ENCODE measurements at regions not wholly inside any gene's neighbourhood (a gene's known extent, or its start where the extent isn't known, plus 50 kb on each side); places are given as distances from the start of the nearest gene placed in this dataset.
"Not testable (repeated sequence)": the region's sequence is repeated elsewhere in the genome, so short reads cannot be mapped to it uniquely, and the experiment has no call there.

GRCh38 chr22:22167791-22168189 lies 76.8 kb upstream of the VPREB1 start:
- no peak for TF ChIP-seq CTCF (conservative IDR thresholded peaks at IDR 0.05; ENCODE audit: low read length)
- H3K4me3 ChIP-seq (ENCODE audit: low read length) = no peak overlapping the region
- DNase-seq (ENCODE audit: low read depth) = no peak

GRCh38 chr22:22166941-22167713 lies 77.5 kb upstream of the VPREB1 start:
- no peak for TF ChIP-seq CTCF (conservative IDR thresholded peaks at IDR 0.05; ENCODE audit: low read length)
- DNase-seq (ENCODE audit: low read depth) = no peak
- no peak overlapping the region for H3K4me3 ChIP-seq (ENCODE audit: low read length)

GRCh38 chr22:22165936-22166710 lies 78.5 kb upstream of the VPREB1 start:
- DNase-seq (ENCODE audit: low read depth) = no peak
- no peak overlapping the region for H3K4me3 ChIP-seq (ENCODE audit: low read length)
- no peak for TF ChIP-seq CTCF (conservative IDR thresholded peaks at IDR 0.05; ENCODE audit: low read length)

- no peak for DNase-seq (ENCODE audit: low read depth)
- H3K4me3 ChIP-seq (ENCODE audit: low read length) = no peak overlapping the region
- TF ChIP-seq CTCF (conservative IDR thresholded peaks at IDR 0.05; ENCODE audit: low read length) = no peak
Observed at GRCh38 chr22:22164541-22165272, 79.9 kb upstream of the VPREB1 start.

GRCh38 chr22:22161924-22162851 lies 82.4 kb upstream of the VPREB1 start:
- no peak for DNase-seq (ENCODE audit: low read depth)

GRCh38 chr22:22160768-22161167 lies 83.8 kb upstream of the VPREB1 start:
- not testable (repeated sequence) for DNase-seq (ENCODE audit: low read depth)

More at GRCh38 chr22:22161924-22162851, 82.4 kb upstream of the VPREB1 start:
- no peak overlapping the region for H3K4me3 ChIP-seq (ENCODE audit: low read length)
- no peak for TF ChIP-seq CTCF (conservative IDR thresholded peaks at IDR 0.05; ENCODE audit: low read length)

More at GRCh38 chr22:22160768-22161167, 83.8 kb upstream of the VPREB1 start:
- not testable (repeated sequence) for H3K4me3 ChIP-seq (ENCODE audit: low read length)
